ENCODE measurements at regions not wholly inside any gene's neighbourhood (a gene's known extent, or its start where the extent isn't known, plus 50 kb on each side); places are given as distances from the start of the nearest gene placed in this dataset.

DNA sequence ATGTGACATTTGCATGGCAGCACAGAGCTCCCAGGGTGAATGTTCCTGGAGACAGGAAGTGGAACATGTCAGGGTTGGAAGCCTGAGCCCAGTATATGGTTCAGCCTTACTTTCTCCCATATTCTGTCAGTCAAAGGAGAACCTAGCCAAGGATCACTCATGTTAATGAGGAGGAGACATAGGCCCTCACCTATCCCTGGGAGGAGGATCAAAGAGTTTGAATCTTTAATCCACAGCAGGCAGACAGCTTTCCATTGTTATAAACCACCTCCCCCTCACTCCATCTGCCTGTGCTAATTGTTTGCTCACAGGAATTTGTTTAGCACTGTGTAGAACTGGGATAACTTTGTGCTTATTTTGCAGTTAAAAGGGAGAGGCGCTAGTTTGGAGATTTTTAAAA, 1069.1 kb downstream of the EFNB2 start:
- 60% methylated on average over 1 of the region's 1 CpG; no CpG with 5 or more reads in 1 of the 2 experiments for WGBS, 2 experiments (ENCODE audit: extremely low coverage in 1 of 2, insufficient coverage in 1 of 2, insufficient read length in 1 of 2, insufficient replicate concordance in 2 of 2, low coverage in 1 of 2, low lambda C conversion rate in 2 of 2, missing lambda C conversion rate in 1 of 2)
- Histone ChIP-seq H2AK5ac (ENCODE audit: low read depth, low read length) (no peak overlapping the region), H4K8ac (ENCODE audit: extremely low read depth, insufficient read depth, low read length) (no peak overlapping the region), H3K36me3 (ENCODE audit: control insufficient read depth in 2 of 4, insufficient read depth in 4 of 4, low read length in 3 of 4) (no peaks in the 10 kb centered on the region), H3K4me1 (replicated peaks in 1 of 4; ENCODE audit: control insufficient read depth in 3 of 4, insufficient read depth in 4 of 4, low read length in 3 of 4) (peaks cover 0 to 5% (median 2%) of the 10 kb centered on the region in 4 experiments; a peak in 2 of 7 replicates), H3K4me2 (ENCODE audit: insufficient read depth in 1 of 2, low read depth in 2 of 2, low read length in 2 of 2) (0 out of 4 replicates have a peak overlapping the region, but pooled peaks of 1 of the 2 experiments have one; percentile 1), H4K5ac (ENCODE audit: insufficient read length, low read depth, low read length) (no peak overlapping the region), H3K18ac (ENCODE audit: extremely low read depth, low read length) (no peak overlapping the region), H3K4me3 (ENCODE audit: extremely low read depth in 1 of 4, insufficient read depth in 2 of 4, low read depth in 3 of 4, low read length in 4 of 4) (no peak overlapping the region), H2BK20ac (ENCODE audit: low read length) (no peak overlapping the region), H3K56ac (replicated peaks; ENCODE audit: insufficient read length, low read depth, low read length) (no peak overlapping the region), H2BK12ac (ENCODE audit: low read depth, low read length) (no peak overlapping the region), H3K9ac (replicated peaks in 1 of 4; ENCODE audit: extremely low read depth in 1 of 4, low read depth in 3 of 4, low read length in 3 of 4) (no peak overlapping the region; a peak in 1 of 7 replicates), H3K27me3 (replicated peaks in 1 of 4; ENCODE audit: control insufficient read depth in 3 of 4, extremely low read depth in 1 of 4, insufficient read depth in 3 of 4, low read length in 3 of 4) (no peaks in the 10 kb centered on the region), H3K23ac (ENCODE audit: insufficient read length) (no peak overlapping the region), H3K79me1 (ENCODE audit: low read depth, low read length) (no peaks in the 10 kb centered on the region), H3K9me3 (ENCODE audit: insufficient read depth in 2 of 2, low read depth in 1 of 2, low read length in 1 of 2) (peaks cover 2 to 3% of the 10 kb centered on the region in 2 experiments; a peak in 1 of 4 replicates), H4K20me1 (replicated peaks in 1 of 2; ENCODE audit: control insufficient read depth in 1 of 2, insufficient read depth in 2 of 2, low read length in 2 of 2) (no peaks in the 10 kb centered on the region), H3K27ac (ENCODE audit: low read depth, low read length) (0 out of 2 replicates have a peak overlapping the region, but pooled peaks have one; percentile 14), H2BK5ac (ENCODE audit: low read depth, low read length) (no peak overlapping the region), H3K23me2 (ENCODE audit: low read depth, low read length) (no peaks in the 10 kb centered on the region), H2AFZ (ENCODE audit: low read length) (no peak overlapping the region), H3K79me2 (ENCODE audit: control insufficient read depth in 1 of 2, insufficient read depth in 2 of 2, low read length in 2 of 2) (no peaks in the 10 kb centered on the region), H3K4ac (replicated peaks; ENCODE audit: insufficient read length, low read depth, low read length) (no peak overlapping the region), H4K91ac (replicated peaks; ENCODE audit: insufficient read length, low read length) (no peak overlapping the region), H3K14ac (ENCODE audit: insufficient read length) (no peak overlapping the region), H2BK120ac (replicated peaks; ENCODE audit: low read depth, low read length) (no peak overlapping the region), H2BK15ac (ENCODE audit: low read length) (no peak overlapping the region)
- DNase-seq (ENCODE audit: low read depth in 1 of 2, low spot score in 2 of 2): no peak
- FAIRE-seq: no peak
- POLR2A ChIA-PET (ENCODE audit: partially characterized antibody): no interaction called here
- CTCF ChIA-PET (ENCODE audit: partially characterized antibody): no interaction called here
- TF ChIP-seq NRF1 (IDR thresholded peaks at IDR 0.05; ENCODE audit: low read depth, low read length): no peak
- TF ChIP-seq NANOG (IDR thresholded peaks at IDR 0.05; ENCODE audit: insufficient read depth, low read depth, low read length, poor library complexity, severe bottlenecking): no peak
- TF ChIP-seq RAD21 (IDR thresholded peaks at IDR 0.05 in 1 of 2, conservative IDR thresholded peaks at IDR 0.05 in 1 of 2; ENCODE audit: low read depth in 2 of 2, low read length in 2 of 2): no peak
- no peak for TF ChIP-seq FOSL1 (IDR thresholded peaks at IDR 0.05; ENCODE audit: insufficient read depth, low read depth, low read length)
- no peak for TF ChIP-seq SP1 (IDR thresholded peaks at IDR 0.05; ENCODE audit: low read depth, low read length)
- no peak for TF ChIP-seq CBX8 (IDR thresholded peaks at IDR 0.05; ENCODE audit: borderline replicate concordance, low read depth, low read length)
- no peak for TF ChIP-seq KDM4A (IDR thresholded peaks at IDR 0.05; ENCODE audit: low read depth, low read length, severe bottlenecking)
- no peak for TF ChIP-seq JUN (IDR thresholded peaks at IDR 0.05; ENCODE audit: low read depth, low read length)
- TF ChIP-seq JUND (IDR thresholded peaks at IDR 0.05; ENCODE audit: low read length): no peak
- TF ChIP-seq POU5F1 (IDR thresholded peaks at IDR 0.05; ENCODE audit: low read depth, low read length): no peak
